Tibial nerve (tissue), 4 donors: ENCODE measurements at regions not wholly inside any gene's neighbourhood (a gene's known extent, or its start where the extent isn't known, plus 50 kb on each side); places are given as distances from the start of the nearest gene placed in this dataset.

Experiments used
- CTCF ChIP-seq, 5 experiments: fragments of 200-600 bp in 3 of 5; fragments of 450-650 bp in 2 of 5; sonication (generic) in 3 of 5; IDR thresholded peaks; one replicate each; pipeline ENCODE4 v1.5.1; 2016 to 2019; ENCODE audit warnings: antibody characterized with exemption in 5 of 5, mild to moderate bottlenecking in 3 of 5, moderate library complexity in 2 of 5
- EP300 ChIP-seq, 2 donors: sonication (generic); formaldehyde crosslinking; IDR thresholded peaks; one replicate each; pipeline ENCODE4 v1.6.1; 2017; ENCODE audit warnings: antibody characterized with exemption in 2 of 2, mild to moderate bottlenecking in 1 of 2
- POLR2A ChIP-seq, 2 donors: fragments of 450-650 bp; IDR thresholded peaks; one replicate each; pipeline ENCODE4 v1.6.1; 2017; ENCODE audit warnings: antibody characterized with exemption in 2 of 2, mild to moderate bottlenecking in 2 of 2, moderate library complexity in 2 of 2

DNA sequence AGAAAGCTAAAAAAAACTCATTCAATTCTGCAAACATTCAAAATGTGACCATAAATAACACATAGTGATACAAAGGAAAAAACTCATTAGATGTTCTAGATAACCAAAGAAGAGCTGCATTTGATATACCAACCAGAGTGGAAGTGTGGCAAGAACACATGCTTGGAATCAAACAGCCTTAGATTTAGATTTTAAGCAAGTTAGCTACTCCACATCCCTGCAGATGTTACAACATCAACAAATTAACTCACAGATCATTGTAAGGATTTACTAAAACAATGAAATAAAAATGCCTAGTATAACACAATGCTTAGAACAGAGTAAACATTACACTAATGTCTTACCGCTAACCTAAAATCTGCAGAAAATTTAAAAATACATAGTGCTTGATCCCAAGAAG is 114.0 kb upstream of the AKIP1 start:
- TF ChIP-seq CTCF (IDR thresholded peaks at IDR 0.05) (no peak), POLR2A (IDR thresholded peaks at IDR 0.05) (no peak), EP300 (IDR thresholded peaks at IDR 0.05) (no peak)
